ENCODE measurements at regions not wholly inside any gene's neighbourhood (a gene's known extent, or its start where the extent isn't known, plus 50 kb on each side); places are given as distances from the start of the nearest gene placed in this dataset.
A peak's percentile ranks its signal among the peaks of the same experiment; 100 is the strongest.

- Histone ChIP-seq H3K79me2 (ENCODE audit: control insufficient read depth, insufficient read depth, low read length) (no peaks in the 10 kb centered on the region), H3K4me2 (ENCODE audit: low read length) (no peak overlapping the region), H3K23ac (ENCODE audit: low read length) (no peak overlapping the region), H2AK5ac (ENCODE audit: low read length) (no peak overlapping the region), H2BK15ac (replicated peaks; ENCODE audit: low read depth) (no peak overlapping the region), H3K27ac (ENCODE audit: low read depth, low read length) (no peak overlapping the region), H3K56ac (ENCODE audit: low read length) (no peak overlapping the region), H2BK120ac (ENCODE audit: low read depth, low read length) (no peak overlapping the region), H3K18ac (ENCODE audit: low read length) (no peak overlapping the region), H4K5ac (ENCODE audit: low read length) (no peak overlapping the region), H3K79me1 (ENCODE audit: low read length) (no peaks in the 10 kb centered on the region), H3K4me1 (ENCODE audit: control insufficient read depth, low read depth, low read length) (no peaks in the 10 kb centered on the region), H2BK5ac (ENCODE audit: low read length) (no peak overlapping the region), H3K9ac (ENCODE audit: low read length) (no peak overlapping the region), H3K27me3 (ENCODE audit: insufficient read depth, low read length, poor library complexity) (no peaks in the 10 kb centered on the region), H4K8ac (ENCODE audit: low read depth, low read length) (no peak overlapping the region), H3K4ac (ENCODE audit: low read depth, low read length) (no peak overlapping the region), H3K4me3 (ENCODE audit: low read length) (no peak overlapping the region), H3K36me3 (ENCODE audit: control insufficient read depth, insufficient read depth, low read length) (no peaks in the 10 kb centered on the region)
- WGBS (ENCODE audit: extremely low coverage, insufficient coverage, low lambda C conversion rate): no CpG with 5 or more reads among the region's 2 CpGs
- no peak for DNase-seq
Measured at GRCh38 chr18:69138088-69138487, 262.6 kb upstream of the DOK6 start.

DNA sequence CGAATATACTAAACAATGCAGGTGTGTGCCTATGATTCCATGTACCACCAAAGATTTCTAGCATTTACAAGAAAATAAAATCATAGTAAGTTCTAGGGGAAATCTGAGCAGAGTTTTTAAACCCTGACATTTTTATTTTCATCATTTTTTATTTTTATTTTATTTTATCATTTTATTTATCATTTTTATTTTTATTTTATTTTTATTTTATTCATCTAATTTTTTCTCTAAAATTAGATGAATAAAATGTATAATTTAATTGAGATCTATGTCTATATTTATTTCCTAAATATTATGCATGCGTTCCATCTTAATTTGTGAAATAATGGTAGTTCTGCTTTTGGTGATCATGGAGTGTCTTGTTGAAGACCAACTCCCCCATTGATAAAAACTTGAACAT is 257.6 kb upstream of the DOK6 start:
- no peak overlapping the region for H2AK5ac ChIP-seq (ENCODE audit: low read length)

DNA sequence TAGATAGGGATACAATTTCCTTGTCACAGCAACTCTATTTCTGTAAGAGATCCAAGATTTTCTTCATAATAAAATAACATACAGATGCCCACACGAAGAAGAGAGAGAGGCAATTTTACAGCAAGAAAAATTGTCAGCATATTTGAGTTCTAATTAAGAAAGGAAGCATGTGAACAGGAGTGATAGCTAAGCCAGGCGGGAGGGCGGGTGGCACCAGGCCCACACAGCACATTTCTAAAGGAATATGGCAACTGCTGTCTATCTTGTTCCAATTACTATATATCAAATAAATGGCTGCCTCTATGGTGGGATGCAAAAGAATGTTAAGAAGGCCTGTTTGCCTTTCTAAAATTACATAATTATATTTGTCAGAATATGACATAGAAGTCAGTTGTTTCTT is 248.3 kb upstream of the DOK6 start:
- Histone ChIP-seq H3K27me3 (ENCODE audit: insufficient read depth, low read length, poor library complexity) (no peaks in the 10 kb centered on the region), H2BK15ac (replicated peaks; ENCODE audit: low read depth) (no peak overlapping the region), H3K36me3 (ENCODE audit: control insufficient read depth, insufficient read depth, low read length) (no peaks in the 10 kb centered on the region), H3K4me3 (ENCODE audit: low read length) (no peak overlapping the region), H3K56ac (ENCODE audit: low read length) (no peak overlapping the region), H2BK5ac (ENCODE audit: low read length) (no peak overlapping the region), H3K23ac (ENCODE audit: low read length) (no peak overlapping the region), H3K79me2 (ENCODE audit: control insufficient read depth, insufficient read depth, low read length) (no peaks in the 10 kb centered on the region), H3K4me1 (ENCODE audit: control insufficient read depth, low read depth, low read length) (no peaks in the 10 kb centered on the region), H3K4me2 (ENCODE audit: low read length) (no peak overlapping the region), H4K5ac (ENCODE audit: low read length) (no peak overlapping the region), H3K27ac (ENCODE audit: low read depth, low read length) (no peak overlapping the region), H2AK5ac (ENCODE audit: low read length) (no peak overlapping the region), H3K18ac (ENCODE audit: low read length) (no peak overlapping the region), H3K79me1 (ENCODE audit: low read length) (no peaks in the 10 kb centered on the region), H3K4ac (ENCODE audit: low read depth, low read length) (no peak overlapping the region), H3K9ac (ENCODE audit: low read length) (no peak overlapping the region), H4K8ac (ENCODE audit: low read depth, low read length) (no peak overlapping the region), H2BK120ac (ENCODE audit: low read depth, low read length) (no peak overlapping the region)
- DNase-seq: no peak
- no CpG with 5 or more reads among the region's 3 CpGs for WGBS (ENCODE audit: extremely low coverage, insufficient coverage, low lambda C conversion rate)

More for the DNA sequence above, 257.6 kb upstream of the DOK6 start:
- Histone ChIP-seq H2BK120ac (ENCODE audit: low read depth, low read length) (no peak overlapping the region), H4K8ac (ENCODE audit: low read depth, low read length) (no peak overlapping the region), H3K56ac (ENCODE audit: low read length) (no peak overlapping the region), H3K36me3 (ENCODE audit: control insufficient read depth, insufficient read depth, low read length) (no peaks in the 10 kb centered on the region), H3K27ac (ENCODE audit: low read depth, low read length) (no peak overlapping the region), H3K18ac (ENCODE audit: low read length) (no peak overlapping the region), H3K79me2 (ENCODE audit: control insufficient read depth, insufficient read depth, low read length) (no peaks in the 10 kb centered on the region), H3K9ac (ENCODE audit: low read length) (no peak overlapping the region), H3K4me3 (ENCODE audit: low read length) (no peak overlapping the region), H3K23ac (ENCODE audit: low read length) (no peak overlapping the region), H3K4ac (ENCODE audit: low read depth, low read length) (no peak overlapping the region), H4K5ac (ENCODE audit: low read length) (no peak overlapping the region), H3K4me1 (ENCODE audit: control insufficient read depth, low read depth, low read length) (no peaks in the 10 kb centered on the region), H2BK15ac (replicated peaks; ENCODE audit: low read depth) (no peak overlapping the region), H3K4me2 (ENCODE audit: low read length) (no peak overlapping the region), H3K27me3 (ENCODE audit: insufficient read depth, low read length, poor library complexity) (no peaks in the 10 kb centered on the region), H3K79me1 (ENCODE audit: low read length) (no peaks in the 10 kb centered on the region), H2BK5ac (ENCODE audit: low read length) (no peak overlapping the region)
- no CpG with 5 or more reads among the region's 2 CpGs for WGBS (ENCODE audit: extremely low coverage, insufficient coverage, low lambda C conversion rate)
- DNase-seq: no peak

DNA sequence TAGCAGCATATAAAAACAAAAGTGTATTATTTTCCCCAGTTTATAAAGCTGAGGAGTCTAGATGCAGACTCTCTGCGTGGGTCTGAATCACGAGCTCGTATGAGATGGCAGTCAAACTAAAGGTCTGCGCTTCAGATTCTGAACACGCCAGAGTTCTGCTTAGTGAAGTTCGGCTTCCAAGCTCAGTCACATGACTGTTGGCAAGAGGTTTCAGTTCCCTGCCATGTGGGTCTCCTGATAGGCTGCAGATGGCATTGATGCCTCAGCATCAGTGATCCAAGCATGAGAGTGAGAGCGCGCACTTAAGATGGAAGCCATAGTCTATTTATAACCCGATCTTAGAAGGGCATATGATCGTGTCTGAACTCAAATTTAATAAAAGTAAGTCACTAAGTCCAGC is 242.8 kb upstream of the DOK6 start:
- Histone ChIP-seq H3K36me3 (ENCODE audit: control insufficient read depth, insufficient read depth, low read length) (no peaks in the 10 kb centered on the region), H3K27ac (ENCODE audit: low read depth, low read length) (no peak overlapping the region), H4K8ac (ENCODE audit: low read depth, low read length) (no peak overlapping the region), H3K18ac (ENCODE audit: low read length) (no peak overlapping the region), H3K23ac (ENCODE audit: low read length) (no peak overlapping the region), H3K27me3 (ENCODE audit: insufficient read depth, low read length, poor library complexity) (no peaks in the 10 kb centered on the region), H3K79me2 (ENCODE audit: control insufficient read depth, insufficient read depth, low read length) (no peaks in the 10 kb centered on the region), H3K4me2 (ENCODE audit: low read length) (no peak overlapping the region), H2AK5ac (ENCODE audit: low read length) (no peak overlapping the region), H3K56ac (ENCODE audit: low read length) (no peak overlapping the region), H2BK5ac (ENCODE audit: low read length) (no peak overlapping the region), H3K9ac (ENCODE audit: low read length) (no peak overlapping the region), H2BK120ac (ENCODE audit: low read depth, low read length) (no peak overlapping the region), H3K4me1 (ENCODE audit: control insufficient read depth, low read depth, low read length) (no peaks in the 10 kb centered on the region), H3K4me3 (ENCODE audit: low read length) (no peak overlapping the region), H2BK15ac (replicated peaks; ENCODE audit: low read depth) (no peak overlapping the region), H3K4ac (ENCODE audit: low read depth, low read length) (no peak overlapping the region), H4K5ac (ENCODE audit: low read length) (no peak overlapping the region), H3K79me1 (ENCODE audit: low read length) (no peaks in the 10 kb centered on the region)
- WGBS (ENCODE audit: extremely low coverage, insufficient coverage, low lambda C conversion rate): no CpG with 5 or more reads among the region's 10 CpGs
- no peak for DNase-seq

DNA sequence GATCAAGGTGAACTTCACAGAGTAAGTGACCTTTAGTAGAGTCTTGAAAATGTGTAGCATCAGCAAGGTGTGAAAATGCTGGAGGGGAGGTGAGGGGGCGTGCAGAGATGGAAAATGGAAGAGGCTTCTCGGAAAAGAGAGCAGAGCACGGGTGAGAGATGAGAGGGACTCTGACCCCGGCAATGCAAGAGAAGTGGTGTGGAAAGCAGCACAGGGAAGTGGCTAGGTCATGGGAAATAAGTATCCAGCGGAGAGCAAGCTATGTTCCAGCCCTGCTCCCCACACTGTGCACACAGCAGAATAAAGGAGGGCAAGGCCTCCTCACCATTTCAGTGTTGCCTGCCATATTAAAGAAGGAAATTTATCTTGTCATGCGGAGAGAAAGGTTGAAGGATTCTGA is 241.7 kb upstream of the DOK6 start:
- H3K9ac ChIP-seq (ENCODE audit: low read length): no peak overlapping the region
- H3K4ac ChIP-seq (ENCODE audit: low read depth, low read length): no peak overlapping the region
- no peaks in the 10 kb centered on the region for H3K36me3 ChIP-seq (ENCODE audit: control insufficient read depth, insufficient read depth, low read length)
- H4K8ac ChIP-seq (ENCODE audit: low read depth, low read length): no peak overlapping the region
- no peaks in the 10 kb centered on the region for H3K27me3 ChIP-seq (ENCODE audit: insufficient read depth, low read length, poor library complexity)
- no peak overlapping the region for H2BK5ac ChIP-seq (ENCODE audit: low read length)
- no peak overlapping the region for H3K27ac ChIP-seq (ENCODE audit: low read depth, low read length)
- no peak overlapping the region for H3K4me2 ChIP-seq (ENCODE audit: low read length)
- no peaks in the 10 kb centered on the region for H3K79me2 ChIP-seq (ENCODE audit: control insufficient read depth, insufficient read depth, low read length)
- H3K18ac ChIP-seq (ENCODE audit: low read length): no peak overlapping the region
- H2BK15ac ChIP-seq (replicated peaks; ENCODE audit: low read depth): no peak overlapping the region
- no peak overlapping the region for H2AK5ac ChIP-seq (ENCODE audit: low read length)
- DNase-seq: no peak
- no peak overlapping the region for H3K56ac ChIP-seq (ENCODE audit: low read length)
- H3K79me1 ChIP-seq (ENCODE audit: low read length): no peaks in the 10 kb centered on the region
- WGBS (ENCODE audit: extremely low coverage, insufficient coverage, low lambda C conversion rate): no CpG with 5 or more reads among the region's 6 CpGs
- H2BK120ac ChIP-seq (ENCODE audit: low read depth, low read length): no peak overlapping the region
- H3K4me1 ChIP-seq (ENCODE audit: control insufficient read depth, low read depth, low read length): no peaks in the 10 kb centered on the region
- H4K5ac ChIP-seq (ENCODE audit: low read length): no peak overlapping the region
- no peak overlapping the region for H3K4me3 ChIP-seq (ENCODE audit: low read length)
- H3K23ac ChIP-seq (ENCODE audit: low read length): no peak overlapping the region

- Histone ChIP-seq H3K9ac (ENCODE audit: low read length) (no peak overlapping the region), H3K56ac (ENCODE audit: low read length) (no peak overlapping the region), H3K27ac (ENCODE audit: low read depth, low read length) (no peak overlapping the region), H2BK5ac (ENCODE audit: low read length) (no peak overlapping the region), H3K79me1 (ENCODE audit: low read length) (no peaks in the 10 kb centered on the region), H3K4me1 (ENCODE audit: control insufficient read depth, low read depth, low read length) (no peaks in the 10 kb centered on the region), H3K4me2 (ENCODE audit: low read length) (no peak overlapping the region), H2BK120ac (ENCODE audit: low read depth, low read length) (no peak overlapping the region), H4K5ac (ENCODE audit: low read length) (no peak overlapping the region), H3K4me3 (ENCODE audit: low read length) (no peak overlapping the region), H3K18ac (ENCODE audit: low read length) (no peak overlapping the region), H2AK5ac (ENCODE audit: low read length) (no peak overlapping the region), H3K36me3 (ENCODE audit: control insufficient read depth, insufficient read depth, low read length) (no peaks in the 10 kb centered on the region), H2BK15ac (replicated peaks; ENCODE audit: low read depth) (no peak overlapping the region), H3K79me2 (ENCODE audit: control insufficient read depth, insufficient read depth, low read length) (no peaks in the 10 kb centered on the region), H3K27me3 (ENCODE audit: insufficient read depth, low read length, poor library complexity) (no peaks in the 10 kb centered on the region), H4K8ac (ENCODE audit: low read depth, low read length) (no peak overlapping the region), H3K4ac (ENCODE audit: low read depth, low read length) (no peak overlapping the region), H3K23ac (ENCODE audit: low read length) (no peak overlapping the region)
- WGBS (ENCODE audit: extremely low coverage, insufficient coverage, low lambda C conversion rate): no CpG with 5 or more reads among the region's 9 CpGs
- peak; percentile 11 for DNase-seq
Measured at GRCh38 chr18:69161383-69162028, 239.2 kb upstream of the DOK6 start.
